ENCODE measurements at regions not wholly inside any gene's neighbourhood (a gene's known extent, or its start where the extent isn't known, plus 50 kb on each side); places are given as distances from the start of the nearest gene placed in this dataset.
"Not testable (repeated sequence)": the region's sequence is repeated elsewhere in the genome, so short reads cannot be mapped to it uniquely, and the experiment has no call there.

- not testable (repeated sequence) for TF ChIP-seq ZNF324 (CRISPR knock-in tag; IDR thresholded peaks at IDR 0.05); POLR2AphosphoS5 (IDR thresholded peaks at IDR 0.05; ENCODE audit: control insufficient read depth, insufficient read depth, low read depth, low read length); PHF8 (IDR thresholded peaks at IDR 0.05; ENCODE audit: borderline replicate concordance, low read length); ARHGAP35 (IDR thresholded peaks at IDR 0.05; ENCODE audit: partially characterized antibody); GATAD2B (IDR thresholded peaks at IDR 0.05; ENCODE audit: borderline replicate concordance); E2F1 (CRISPR knock-in tag; IDR thresholded peaks at IDR 0.05); GABPB1 (CRISPR knock-in tag; IDR thresholded peaks at IDR 0.05); ATF3 (IDR thresholded peaks at IDR 0.05); ATF3 (CRISPR knock-in tag; conservative IDR thresholded peaks at IDR 0.05); ZNF124 (CRISPR knock-in tag; IDR thresholded peaks at IDR 0.05); BRCA1 (IDR thresholded peaks at IDR 0.05); BRCA1 (CRISPR knock-in tag; IDR thresholded peaks at IDR 0.05); RCOR1 (IDR thresholded peaks at IDR 0.05; ENCODE audit: borderline replicate concordance in 1 of 2, low read depth in 2 of 2, low read length in 2 of 2); FOSL1 (tag; conservative IDR thresholded peaks at IDR 0.05); EHMT2 (IDR thresholded peaks at IDR 0.05)
These were observed 68.4 kb upstream of the MRGPRE start for GRCh38 chr11:3300579-3300978.
